ENCODE measurements at regions not wholly inside any gene's neighbourhood (a gene's known extent, or its start where the extent isn't known, plus 50 kb on each side); places are given as distances from the start of the nearest gene placed in this dataset.

GRCh38 chr1:60394436-60394835 is 320.9 kb upstream of the C1orf87 start:
- intact Hi-C loops (cut with DNase I), result no loop called here
- Histone ChIP-seq H3K27ac (no peak overlapping the region), H3K36me3 (no peaks in the 10 kb centered on the region), H3K4me3 (replicated peaks in 1 of 3) (no peak overlapping the region), H3K4me1 (no peaks in the 10 kb centered on the region), H3K27me3 (no peaks in the 10 kb centered on the region), H3K9me3 (no peaks in the 10 kb centered on the region)
- TF ChIP-seq CTCF (IDR thresholded peaks at IDR 0.05) (no peak), POLR2A (IDR thresholded peaks at IDR 0.05) (no peak)
- no peak for DNase-seq
- 78 to 87% methylated on average over 3 of the region's 3 CpGs for WGBS, 2 donors

- Histone ChIP-seq H3K27me3 (no peaks in the 10 kb centered on the region), H3K9me3 (no peaks in the 10 kb centered on the region), H3K4me1 (no peaks in the 10 kb centered on the region), H3K4me3 (replicated peaks in 1 of 3) (no peak overlapping the region), H3K27ac (no peak overlapping the region), H3K36me3 (no peaks in the 10 kb centered on the region)
- intact Hi-C loops (cut with DNase I), result no loop called here
- 87 to 94% methylated on average over 3 of the region's 3 CpGs for WGBS, 2 donors
- no peak for TF ChIP-seq POLR2A (IDR thresholded peaks at IDR 0.05)
- no peak for DNase-seq
Observed at GRCh38 chr1:60390593-60391282, 317.2 kb upstream of the C1orf87 start.

- Histone ChIP-seq H3K9me3 (no peaks in the 10 kb centered on the region), H3K4me1 (no peaks in the 10 kb centered on the region), H3K4me3 (replicated peaks in 1 of 3) (no peak overlapping the region), H3K27ac (no peak overlapping the region), H3K36me3 (no peaks in the 10 kb centered on the region), H3K27me3 (no peaks in the 10 kb centered on the region)
- intact Hi-C loops (cut with DNase I), result no loop called here
- no peak for TF ChIP-seq POLR2A (IDR thresholded peaks at IDR 0.05)
- no peak for DNase-seq
- 51 to 52% methylated on average over 7 of the region's 7 CpGs for WGBS, 2 donors
Observed at GRCh38 chr1:60388092-60388987, 314.8 kb upstream of the C1orf87 start.

- Histone ChIP-seq H3K27me3 (no peaks in the 10 kb centered on the region), H3K27ac (no peak overlapping the region), H3K4me3 (replicated peaks in 1 of 3) (no peak overlapping the region), H3K36me3 (no peaks in the 10 kb centered on the region), H3K4me1 (no peaks in the 10 kb centered on the region), H3K9me3 (no peaks in the 10 kb centered on the region)
- intact Hi-C loops (cut with DNase I), result no loop called here
- WGBS, 2 donors, result 88 to 92% methylated on average over 2 of the region's 2 CpGs
- DNase-seq, result no peak
- TF ChIP-seq CTCF (IDR thresholded peaks at IDR 0.05) (no peak), POLR2A (IDR thresholded peaks at IDR 0.05) (no peak)
Observed at GRCh38 chr1:60387175-60387574, 313.6 kb upstream of the C1orf87 start.

GRCh38 chr1:60386249-60386648 is 312.7 kb upstream of the C1orf87 start:
- no peaks in the 10 kb centered on the region for H3K27me3 ChIP-seq

More at GRCh38 chr1:60386249-60386648, 312.7 kb upstream of the C1orf87 start:
- TF ChIP-seq CTCF (IDR thresholded peaks at IDR 0.05), result no peak
- TF ChIP-seq POLR2A (IDR thresholded peaks at IDR 0.05), result no peak
- Histone ChIP-seq H3K4me1 (no peaks in the 10 kb centered on the region), H3K9me3 (no peaks in the 10 kb centered on the region), H3K27ac (no peak overlapping the region), H3K4me3 (replicated peaks in 1 of 3) (no peak overlapping the region), H3K36me3 (no peaks in the 10 kb centered on the region)
- intact Hi-C loops (cut with DNase I), result no loop called here
- 67 to 72% methylated on average over 3 of the region's 3 CpGs for whole genome bisulfite sequencing, 2 donors
- no peak for DNase-seq

Measured in thyroid gland (tissue), 4 donors.